GM12878 (cell line): ENCODE measurements at regions not wholly inside any gene's neighbourhood (a gene's known extent, or its start where the extent isn't known, plus 50 kb on each side); places are given as distances from the start of the nearest gene placed in this dataset.

Experiments
- ATAC-seq: fragments of 200-7000 bp; cut with Tn5 transposase; 3 replicates; pipeline ENCODE4 v1.9.1; 2020; ENCODE audit warnings: mild to moderate bottlenecking, moderate library complexity
- BruUV-seq: library from RNA; stranded (reverse); fragments of 400-500 nt; replicated peaks from 2 replicates; lab custom pipeline; 2021; lab: Mats Ljungman, UMichigan
- CTCF ChIA-PET: fragments of 300-600 bp; sonication (Branson Sonifier 250); formaldehyde crosslinking; extraction: SDS; loops from one replicate; lab custom pipeline; 2021; ENCODE audit warnings: inconsistent platforms; lab: Yijun Ruan, JAX
- POLR2A ChIA-PET: fragments of 350-600 bp; formaldehyde crosslinking; extraction: SDS; loops from one replicate; lab custom pipeline; 2021; ENCODE audit warnings: inconsistent platforms; lab: Charles Lee
- RAD21 ChIA-PET: fragments of 300-600 bp; sonication (Branson Sonifier 250); formaldehyde crosslinking; loops from one replicate; lab custom pipeline; 2023; ENCODE audit warnings: antibody characterized with exemption; ENCODE audit not compliant: unreplicated experiment; lab: Charles Lee
- SMC1A ChIA-PET: fragments of 300-600 bp; sonication (Branson Sonifier 250); formaldehyde crosslinking; loops from one replicate; lab custom pipeline; 2023; ENCODE audit not compliant: unreplicated experiment, uncharacterized antibody; lab: Charles Lee
- DNase-seq: peaks from one replicate; pipeline ENCODE4 v3.0.0-alpha.2; 2011; ENCODE audit warnings: low read depth, low spot score
- FAIRE-seq: peaks from 3 replicates; lab custom pipeline; 2011; peaks lifted over from hg19 to GRCh38; lab: Jason Lieb, UNC
- H2AFZ ChIP-seq: 2 replicates; pipeline ENCODE4 v1.6.0; 2011; ENCODE audit warnings: low read depth, low read length, control low read depth; ENCODE audit not compliant: control insufficient read depth
- H3K27ac ChIP-seq: 2 replicates; pipeline ENCODE4 v1.5.1; 2011; ENCODE audit warnings: control low read depth; ENCODE audit not compliant: control insufficient read depth, insufficient read depth
- H3K27me3 ChIP-seq, 2 experiments: replicated peaks in 1 of 2; 2 replicates each; pipeline versions ENCODE4 v1.6.0 to v1.6.1; 2011; ENCODE audit warnings: low read length in 1 of 2; ENCODE audit not compliant: control insufficient read depth in 2 of 2, insufficient read depth in 2 of 2
- H3K36me3 ChIP-seq, 2 experiments: 2 replicates each; pipeline ENCODE4 v1.5.1; 2011; ENCODE audit warnings: low read length in 1 of 2; ENCODE audit not compliant: control insufficient read depth in 2 of 2, insufficient read depth in 2 of 2
- H3K4me1 ChIP-seq: 2 replicates; pipeline ENCODE4 v1.6.1; 2011; ENCODE audit warnings: mild to moderate bottlenecking, low read length, moderate library complexity, mixed read lengths; ENCODE audit not compliant: control insufficient read depth, insufficient read depth
- H3K4me2 ChIP-seq: 2 replicates; pipeline ENCODE4 v1.6.0; 2011; ENCODE audit warnings: control low read depth; ENCODE audit not compliant: control insufficient read depth, insufficient read depth
- H3K4me3 ChIP-seq: fragments of 200-600 bp; sonication (generic); 2 replicates; pipeline ENCODE4 v1.5.1; 2016
- H3K79me2 ChIP-seq: 2 replicates; pipeline ENCODE4 v1.6.0; 2011; ENCODE audit warnings: low read length; ENCODE audit not compliant: control insufficient read depth, insufficient read depth
- H3K9ac ChIP-seq: 2 replicates; pipeline ENCODE4 v1.8.0; 2011; ENCODE audit warnings: low read length, control low read depth, mixed read lengths; ENCODE audit not compliant: control insufficient read depth, insufficient read depth
- H3K9me3 ChIP-seq: replicated peaks from 3 replicates; pipeline ENCODE4 v1.5.1; 2011; ENCODE audit warnings: mild to moderate bottlenecking, low read length; ENCODE audit not compliant: control insufficient read depth, insufficient read depth
- H4K20me1 ChIP-seq: 2 replicates; pipeline ENCODE4 v1.6.0; 2011; ENCODE audit not compliant: control insufficient read depth, insufficient read depth
- BHLHE40 ChIP-seq, 2 experiments: fragments of 450-650 bp in 1 of 2; IDR thresholded peaks; 2 replicates each; pipeline ENCODE4 v1.6.1; 2011 to 2017; ENCODE audit warnings: low read depth in 2 of 2, borderline replicate concordance in 1 of 2, improper control_type of control experiment in 1 of 2, low read length in 1 of 2, mild to moderate bottlenecking in 1 of 2
- RAD21 ChIP-seq: IDR thresholded peaks from 2 replicates; pipeline ENCODE4 v1.6.1; 2011; ENCODE audit warnings: mild to moderate bottlenecking, low read depth, low read length, moderate library complexity; ENCODE audit not compliant: insufficient read depth
- SP1 ChIP-seq: IDR thresholded peaks from one replicate; pipeline ENCODE4 v1.6.1; 2011; ENCODE audit warnings: low read depth, low read length
- WGBS: methylation state at CpG from one replicate; pipeline ENCODE4 v1.1.6; 2016; ENCODE audit warnings: low lambda C conversion rate; ENCODE audit not compliant: insufficient replicate concordance, insufficient coverage; ENCODE audit errors: missing lambda C conversion rate; 5-methylcytosine and 5-hydroxymethylcytosine counted together
- in situ Hi-C: fragments of 300-500 bp; cut with MboI; formaldehyde crosslinking; loops from 9 replicates; pipeline ENCODE4 v1.14.3; 2018; ENCODE audit warnings: mixed read lengths
- intact Hi-C: fragments of 100-400 bp; cut with micrococcal nuclease; formaldehyde crosslinking; loops from one replicate; pipeline ENCODE4 v1.14.2; 2022; ENCODE audit not compliant: unreplicated experiment
- TF ChIP-seq, protein P1 (sequence below): fragments of 450-650 bp; IDR thresholded peaks from 2 replicates; pipeline ENCODE4 v1.6.1; 2016; ENCODE audit warnings: mild to moderate bottlenecking
- TF ChIP-seq, protein P2 (sequence below): fragments of 450-650 bp; IDR thresholded peaks from 2 replicates; pipeline ENCODE4 v1.6.1; 2014; ENCODE audit warnings: mild to moderate bottlenecking
- TF ChIP-seq, protein P3 (sequence below): fragments of 450-650 bp; IDR thresholded peaks from 2 replicates; pipeline ENCODE4 v1.6.1; 2016; ENCODE audit warnings: mild to moderate bottlenecking, moderate library complexity, borderline replicate concordance
- TF ChIP-seq, protein P4 (sequence below), 3 experiments: IDR thresholded peaks in 2 of 3; conservative IDR thresholded peaks in 1 of 3; 2 replicates each; pipeline ENCODE4 v1.5.1; 2011; ENCODE audit warnings: low read depth in 3 of 3, low read length in 3 of 3, mild to moderate bottlenecking in 3 of 3, control low read depth in 2 of 3, moderate library complexity in 2 of 3, inconsistent platforms in 1 of 3, mixed read lengths in 1 of 3; ENCODE audit not compliant: control insufficient read depth in 2 of 3, insufficient read depth in 1 of 3; ENCODE audit errors: extremely low read depth in 1 of 3
- TF ChIP-seq, protein P5 (sequence below): fragments of 450-650 bp; IDR thresholded peaks from 2 replicates; pipeline ENCODE4 v1.6.1; 2017; ENCODE audit warnings: mild to moderate bottlenecking

DNA sequence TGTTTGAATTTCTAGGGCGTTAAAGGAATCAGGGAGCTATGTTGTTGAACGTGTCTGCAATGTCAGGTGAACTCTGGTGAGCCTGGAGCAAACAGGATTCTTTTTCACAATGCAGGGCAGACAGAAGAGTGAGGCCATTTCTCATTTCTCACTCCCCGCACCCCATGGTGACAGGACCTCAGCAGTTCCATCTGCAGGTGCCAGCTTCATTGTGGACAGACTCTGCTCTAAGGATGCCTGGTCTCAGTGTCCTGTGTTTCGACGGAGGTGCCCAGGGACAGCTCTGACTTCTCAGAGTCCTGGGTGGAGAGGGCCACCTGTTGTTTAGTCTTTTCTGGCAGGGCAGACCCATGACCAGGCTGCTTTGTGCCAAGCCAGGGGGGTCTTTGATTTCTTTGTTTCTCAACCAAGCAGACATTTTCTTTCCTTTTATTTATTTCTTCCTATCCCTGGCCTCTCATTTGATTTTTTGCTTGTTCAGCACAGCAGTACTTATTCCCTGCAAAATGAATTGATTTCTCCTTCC, 201.5 kb downstream of the RNF144A start (continued):
- TF ChIP-seq, protein P1, sequence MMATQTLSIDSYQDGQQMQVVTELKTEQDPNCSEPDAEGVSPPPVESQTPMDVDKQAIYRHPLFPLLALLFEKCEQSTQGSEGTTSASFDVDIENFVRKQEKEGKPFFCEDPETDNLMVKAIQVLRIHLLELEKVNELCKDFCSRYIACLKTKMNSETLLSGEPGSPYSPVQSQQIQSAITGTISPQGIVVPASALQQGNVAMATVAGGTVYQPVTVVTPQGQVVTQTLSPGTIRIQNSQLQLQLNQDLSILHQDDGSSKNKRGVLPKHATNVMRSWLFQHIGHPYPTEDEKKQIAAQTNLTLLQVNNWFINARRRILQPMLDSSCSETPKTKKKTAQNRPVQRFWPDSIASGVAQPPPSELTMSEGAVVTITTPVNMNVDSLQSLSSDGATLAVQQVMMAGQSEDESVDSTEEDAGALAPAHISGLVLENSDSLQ: no peak

DNA sequence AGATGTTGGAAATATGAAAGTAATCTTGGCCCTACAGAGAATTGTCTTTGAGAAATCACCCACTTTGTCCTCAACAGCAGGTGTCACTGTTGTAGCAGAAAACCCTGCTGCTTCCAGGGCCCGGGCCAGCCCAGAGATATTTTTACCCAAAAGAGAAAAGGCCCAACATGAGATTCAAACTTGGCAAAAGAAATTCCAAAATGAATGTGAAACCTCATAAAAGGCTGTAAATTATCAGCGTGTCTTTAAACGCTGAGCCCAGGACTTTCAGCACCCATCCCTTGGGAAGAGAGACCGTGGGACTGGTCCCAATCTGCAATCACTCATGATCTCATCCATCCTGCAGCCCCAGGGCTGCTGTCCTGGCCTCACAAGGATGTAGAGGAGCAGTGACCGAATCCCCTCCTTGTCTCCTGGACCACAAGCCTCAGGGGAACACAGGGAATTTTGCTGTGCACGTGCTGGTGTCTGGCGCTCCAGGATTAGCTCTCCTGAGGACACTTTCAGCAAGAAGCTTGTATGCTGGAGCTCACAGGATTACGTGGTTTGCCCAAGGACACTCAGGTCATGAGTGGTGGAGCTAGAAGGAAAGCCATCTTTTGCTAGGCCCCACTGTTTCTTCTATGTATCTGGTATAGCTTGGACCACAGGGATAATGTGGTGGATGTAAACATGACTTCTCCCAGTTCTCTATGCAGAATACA, 202.1 kb downstream of the RNF144A start:
- no peak overlapping the region for H3K9ac ChIP-seq
- H3K36me3 ChIP-seq: no peaks in the 10 kb centered on the region
- no peak overlapping the region for H3K27ac ChIP-seq
- peak; percentile 35 for FAIRE-seq
- intact Hi-C loops (loop anchor here (2.0 kb wide), 1 partner anchor 302 kb away; no protein-coding TSS in a partner anchor), in situ Hi-C loops (no loop called here)
- DNase-seq: no peak
- RAD21 ChIA-PET: interaction anchor here (0.6 to 1.0 kb wide), 2 partner anchors 10 to 84 kb away, joined by 3 to 4 read pairs; no protein-coding TSS in a partner anchor
- SMC1A ChIA-PET: interaction anchor here (1.2 to 1.6 kb wide), 3 partner anchors 9 to 243 kb away, joined by 4 to 5 read pairs (median 4); no protein-coding TSS in a partner anchor
- H4K20me1 ChIP-seq: no peaks in the 10 kb centered on the region
- BruUV-seq: no TSS peak
- H3K4me1 ChIP-seq: no peaks in the 10 kb centered on the region
- CTCF ChIA-PET: interaction anchor here (0.8 to 9.1 kb wide), 9 partner anchors 9 to 1995 kb away, joined by 3 to 100 read pairs (median 4); no protein-coding TSS in a partner anchor
- H3K4me2 ChIP-seq: no peak overlapping the region
- no peak overlapping the region for H3K4me3 ChIP-seq
- WGBS: 26% methylated on average over 8 of the region's 8 CpGs
- ATAC-seq: peak; percentile 85
- POLR2A ChIA-PET: interaction anchor here (0.6 kb wide), 1 partner anchor 248 kb away, joined by 3 read pairs; no protein-coding TSS in a partner anchor
- H3K27me3 ChIP-seq: no peaks in the 10 kb centered on the region
- no peaks in the 10 kb centered on the region for H3K79me2 ChIP-seq
- no peak overlapping the region for H2AFZ ChIP-seq
- no peaks in the 10 kb centered on the region for H3K9me3 ChIP-seq
- TF ChIP-seq, protein P2, sequence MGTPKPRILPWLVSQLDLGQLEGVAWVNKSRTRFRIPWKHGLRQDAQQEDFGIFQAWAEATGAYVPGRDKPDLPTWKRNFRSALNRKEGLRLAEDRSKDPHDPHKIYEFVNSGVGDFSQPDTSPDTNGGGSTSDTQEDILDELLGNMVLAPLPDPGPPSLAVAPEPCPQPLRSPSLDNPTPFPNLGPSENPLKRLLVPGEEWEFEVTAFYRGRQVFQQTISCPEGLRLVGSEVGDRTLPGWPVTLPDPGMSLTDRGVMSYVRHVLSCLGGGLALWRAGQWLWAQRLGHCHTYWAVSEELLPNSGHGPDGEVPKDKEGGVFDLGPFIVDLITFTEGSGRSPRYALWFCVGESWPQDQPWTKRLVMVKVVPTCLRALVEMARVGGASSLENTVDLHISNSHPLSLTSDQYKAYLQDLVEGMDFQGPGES: no peak
- TF ChIP-seq BHLHE40 (IDR thresholded peaks at IDR 0.05; ENCODE audit: borderline replicate concordance in 1 of 2, low read depth in 2 of 2, low read length in 1 of 2): peak in 1 of 2 experiments; percentile 15; a peak in 1 of 4 replicates
- TF ChIP-seq, protein P3, sequence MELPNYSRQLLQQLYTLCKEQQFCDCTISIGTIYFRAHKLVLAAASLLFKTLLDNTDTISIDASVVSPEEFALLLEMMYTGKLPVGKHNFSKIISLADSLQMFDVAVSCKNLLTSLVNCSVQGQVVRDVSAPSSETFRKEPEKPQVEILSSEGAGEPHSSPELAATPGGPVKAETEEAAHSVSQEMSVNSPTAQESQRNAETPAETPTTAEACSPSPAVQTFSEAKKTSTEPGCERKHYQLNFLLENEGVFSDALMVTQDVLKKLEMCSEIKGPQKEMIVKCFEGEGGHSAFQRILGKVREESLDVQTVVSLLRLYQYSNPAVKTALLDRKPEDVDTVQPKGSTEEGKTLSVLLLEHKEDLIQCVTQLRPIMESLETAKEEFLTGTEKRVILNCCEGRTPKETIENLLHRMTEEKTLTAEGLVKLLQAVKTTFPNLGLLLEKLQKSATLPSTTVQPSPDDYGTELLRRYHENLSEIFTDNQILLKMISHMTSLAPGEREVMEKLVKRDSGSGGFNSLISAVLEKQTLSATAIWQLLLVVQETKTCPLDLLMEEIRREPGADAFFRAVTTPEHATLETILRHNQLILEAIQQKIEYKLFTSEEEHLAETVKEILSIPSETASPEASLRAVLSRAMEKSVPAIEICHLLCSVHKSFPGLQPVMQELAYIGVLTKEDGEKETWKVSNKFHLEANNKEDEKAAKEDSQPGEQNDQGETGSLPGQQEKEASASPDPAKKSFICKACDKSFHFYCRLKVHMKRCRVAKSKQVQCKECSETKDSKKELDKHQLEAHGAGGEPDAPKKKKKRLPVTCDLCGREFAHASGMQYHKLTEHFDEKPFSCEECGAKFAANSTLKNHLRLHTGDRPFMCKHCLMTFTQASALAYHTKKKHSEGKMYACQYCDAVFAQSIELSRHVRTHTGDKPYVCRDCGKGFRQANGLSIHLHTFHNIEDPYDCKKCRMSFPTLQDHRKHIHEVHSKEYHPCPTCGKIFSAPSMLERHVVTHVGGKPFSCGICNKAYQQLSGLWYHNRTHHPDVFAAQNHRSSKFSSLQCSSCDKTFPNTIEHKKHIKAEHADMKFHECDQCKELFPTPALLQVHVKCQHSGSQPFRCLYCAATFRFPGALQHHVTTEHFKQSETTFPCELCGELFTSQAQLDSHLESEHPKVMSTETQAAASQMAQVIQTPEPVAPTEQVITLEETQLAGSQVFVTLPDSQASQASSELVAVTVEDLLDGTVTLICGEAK: no peak
- TF ChIP-seq, protein P4, sequence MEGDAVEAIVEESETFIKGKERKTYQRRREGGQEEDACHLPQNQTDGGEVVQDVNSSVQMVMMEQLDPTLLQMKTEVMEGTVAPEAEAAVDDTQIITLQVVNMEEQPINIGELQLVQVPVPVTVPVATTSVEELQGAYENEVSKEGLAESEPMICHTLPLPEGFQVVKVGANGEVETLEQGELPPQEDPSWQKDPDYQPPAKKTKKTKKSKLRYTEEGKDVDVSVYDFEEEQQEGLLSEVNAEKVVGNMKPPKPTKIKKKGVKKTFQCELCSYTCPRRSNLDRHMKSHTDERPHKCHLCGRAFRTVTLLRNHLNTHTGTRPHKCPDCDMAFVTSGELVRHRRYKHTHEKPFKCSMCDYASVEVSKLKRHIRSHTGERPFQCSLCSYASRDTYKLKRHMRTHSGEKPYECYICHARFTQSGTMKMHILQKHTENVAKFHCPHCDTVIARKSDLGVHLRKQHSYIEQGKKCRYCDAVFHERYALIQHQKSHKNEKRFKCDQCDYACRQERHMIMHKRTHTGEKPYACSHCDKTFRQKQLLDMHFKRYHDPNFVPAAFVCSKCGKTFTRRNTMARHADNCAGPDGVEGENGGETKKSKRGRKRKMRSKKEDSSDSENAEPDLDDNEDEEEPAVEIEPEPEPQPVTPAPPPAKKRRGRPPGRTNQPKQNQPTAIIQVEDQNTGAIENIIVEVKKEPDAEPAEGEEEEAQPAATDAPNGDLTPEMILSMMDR (IDR thresholded peaks at IDR 0.05 in 2 of 3, conservative IDR thresholded peaks at IDR 0.05 in 1 of 3; ENCODE audit: control insufficient read depth in 2 of 3, extremely low read depth in 1 of 3, insufficient read depth in 1 of 3, low read depth in 3 of 3, low read length in 3 of 3): peak; percentile 33 to 65 (median 43); a peak in 5 of 6 replicates
- TF ChIP-seq RAD21: peak; percentile 53
- no peak for TF ChIP-seq SP1
- TF ChIP-seq, protein P5, sequence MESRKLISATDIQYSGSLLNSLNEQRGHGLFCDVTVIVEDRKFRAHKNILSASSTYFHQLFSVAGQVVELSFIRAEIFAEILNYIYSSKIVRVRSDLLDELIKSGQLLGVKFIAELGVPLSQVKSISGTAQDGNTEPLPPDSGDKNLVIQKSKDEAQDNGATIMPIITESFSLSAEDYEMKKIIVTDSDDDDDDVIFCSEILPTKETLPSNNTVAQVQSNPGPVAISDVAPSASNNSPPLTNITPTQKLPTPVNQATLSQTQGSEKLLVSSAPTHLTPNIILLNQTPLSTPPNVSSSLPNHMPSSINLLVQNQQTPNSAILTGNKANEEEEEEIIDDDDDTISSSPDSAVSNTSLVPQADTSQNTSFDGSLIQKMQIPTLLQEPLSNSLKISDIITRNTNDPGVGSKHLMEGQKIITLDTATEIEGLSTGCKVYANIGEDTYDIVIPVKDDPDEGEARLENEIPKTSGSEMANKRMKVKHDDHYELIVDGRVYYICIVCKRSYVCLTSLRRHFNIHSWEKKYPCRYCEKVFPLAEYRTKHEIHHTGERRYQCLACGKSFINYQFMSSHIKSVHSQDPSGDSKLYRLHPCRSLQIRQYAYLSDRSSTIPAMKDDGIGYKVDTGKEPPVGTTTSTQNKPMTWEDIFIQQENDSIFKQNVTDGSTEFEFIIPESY: no peak
